H1 (cell line): ENCODE measurements at regions not wholly inside any gene's neighbourhood (a gene's known extent, or its start where the extent isn't known, plus 50 kb on each side); places are given as distances from the start of the nearest gene placed in this dataset.

Experiments used
- ASH2L ChIP-seq: fragments of 200-600, 300-600 bp; sonication (generic); IDR thresholded peaks from one replicate; pipeline ENCODE4 v1.7.1; 2017; ENCODE audit warnings: low read length
- BACH1 ChIP-seq: IDR thresholded peaks from 2 replicates; pipeline ENCODE4 v1.6.1; 2012; ENCODE audit warnings: low read length, improper control_type of control experiment
- CBX8 ChIP-seq: fragments of 300-800, 300-1000 bp; sonication (generic); IDR thresholded peaks from 2 replicates; pipeline ENCODE4 v1.7.1; 2016; ENCODE audit warnings: low read depth, low read length, borderline replicate concordance
- CHD2 ChIP-seq: IDR thresholded peaks from 2 replicates; pipeline ENCODE4 v1.6.1; 2012; ENCODE audit warnings: low read length, improper control_type of control experiment
- CREB1 ChIP-seq: IDR thresholded peaks from 2 replicates; pipeline ENCODE4 v1.6.1; 2012; ENCODE audit warnings: inconsistent platforms
- FOSL1 ChIP-seq: IDR thresholded peaks from 2 replicates; pipeline ENCODE4 v1.6.1; 2011; ENCODE audit warnings: mild to moderate bottlenecking, low read depth, low read length, moderate library complexity; ENCODE audit not compliant: insufficient read depth
- GTF2F1 ChIP-seq: IDR thresholded peaks from 2 replicates; pipeline ENCODE4 v1.6.1; 2012; ENCODE audit warnings: low read depth, low read length, improper control_type of control experiment, borderline replicate concordance
- JUN ChIP-seq: IDR thresholded peaks from 2 replicates; pipeline ENCODE4 v1.6.1; 2011; ENCODE audit warnings: low read depth, mild to moderate bottlenecking, improper control_type of control experiment, low read length
- KDM1A ChIP-seq: fragments of 200-600, 300-600 bp; sonication (generic); IDR thresholded peaks from 2 replicates; pipeline ENCODE4 v1.7.1; 2016; ENCODE audit warnings: mild to moderate bottlenecking, low read length, borderline replicate concordance
- KDM4A ChIP-seq: IDR thresholded peaks from one replicate; pipeline ENCODE4 v1.7.1; 2012; ENCODE audit warnings: low read depth, mild to moderate bottlenecking, moderate library complexity, low read length, inconsistent platforms; ENCODE audit not compliant: severe bottlenecking
- MAFK ChIP-seq: IDR thresholded peaks from 2 replicates; pipeline ENCODE4 v1.6.1; 2012; ENCODE audit warnings: low read depth, mild to moderate bottlenecking, improper control_type of control experiment, low read length
- PHF8 ChIP-seq: fragments of 200-600 bp; sonication (generic); conservative IDR thresholded peaks from 2 replicates; pipeline ENCODE4 v1.7.1; 2012; ENCODE audit warnings: low read depth, mild to moderate bottlenecking, inconsistent platforms, low read length, moderate library complexity
- POU5F1 ChIP-seq: IDR thresholded peaks from 2 replicates; pipeline ENCODE4 v1.6.1; 2011; ENCODE audit warnings: low read depth, mild to moderate bottlenecking, low read length, moderate library complexity
- RAD21 ChIP-seq, 2 experiments: IDR thresholded peaks in 1 of 2; conservative IDR thresholded peaks in 1 of 2; 2 replicates each; pipeline ENCODE4 v1.6.1; 2011; ENCODE audit warnings: low read depth in 2 of 2, low read length in 2 of 2, improper control_type of control experiment in 1 of 2, inconsistent platforms in 1 of 2, mild to moderate bottlenecking in 1 of 2, moderate library complexity in 1 of 2
- RBBP5 ChIP-seq: IDR thresholded peaks from 2 replicates; pipeline ENCODE4 v1.7.1; 2012; ENCODE audit warnings: low read depth, mild to moderate bottlenecking, inconsistent platforms, low read length, moderate library complexity, borderline replicate concordance
- SAP30 ChIP-seq: fragments of 300-600 bp; sonication (generic); IDR thresholded peaks from 2 replicates; pipeline ENCODE4 v1.7.1; 2012; ENCODE audit warnings: low read length, moderate library complexity, mild to moderate bottlenecking, inconsistent platforms; ENCODE audit not compliant: insufficient read depth, insufficient replicate concordance
- SIN3A ChIP-seq, 2 experiments: IDR thresholded peaks in 1 of 2; conservative IDR thresholded peaks in 1 of 2; 2 replicates each; pipeline ENCODE4 v1.6.1; 2011 to 2012; ENCODE audit warnings: low read length in 2 of 2, improper control_type of control experiment in 1 of 2, low read depth in 1 of 2, mild to moderate bottlenecking in 1 of 2
- SIRT6 ChIP-seq: IDR thresholded peaks from one replicate; pipeline ENCODE4 v1.7.1; 2012; ENCODE audit warnings: low read length, inconsistent platforms
- TAF1 ChIP-seq: IDR thresholded peaks from 2 replicates; pipeline ENCODE4 v1.6.1; 2011; ENCODE audit warnings: mild to moderate bottlenecking, low read depth, low read length
- TAF7 ChIP-seq: optimal IDR thresholded peaks from 2 replicates; pipeline ENCODE3; 2011; ENCODE audit warnings: low read depth, mild to moderate bottlenecking, inconsistent platforms, low read length, moderate library complexity, borderline replicate concordance
- TBP ChIP-seq: IDR thresholded peaks from 2 replicates; pipeline ENCODE4 v1.6.1; 2011; ENCODE audit warnings: low read depth, low read length, improper control_type of control experiment
- TEAD4 ChIP-seq: IDR thresholded peaks from 2 replicates; pipeline ENCODE4 v1.6.1; 2012; ENCODE audit warnings: low read depth, low read length, inconsistent platforms, mixed read lengths
- USF2 ChIP-seq: IDR thresholded peaks from 2 replicates; pipeline ENCODE4 v1.6.1; 2011; ENCODE audit warnings: low read length, improper control_type of control experiment
- YY1 ChIP-seq: IDR thresholded peaks from 2 replicates; pipeline ENCODE4 v1.6.1; 2011; ENCODE audit warnings: low read depth, mild to moderate bottlenecking, low read length

GRCh38 chr16:5615868-5616642 lies 518.5 kb upstream of the EEF2KMT start (continued):
- no peak for TF ChIP-seq CBX8
- no peak for TF ChIP-seq BACH1
- no peak for TF ChIP-seq FOSL1
- peak; percentile 91 to 92 for TF ChIP-seq RAD21 (IDR thresholded peaks at IDR 0.05 in 1 of 2, conservative IDR thresholded peaks at IDR 0.05 in 1 of 2; ENCODE audit: low read depth in 2 of 2, low read length in 2 of 2)
- no peak for TF ChIP-seq POU5F1
- TF ChIP-seq USF2: no peak
- 0 out of 2 replicates have a peak, but pooled peaks have one; percentile 37 for TF ChIP-seq GTF2F1
- TF ChIP-seq KDM1A: no peak
- peak; percentile 38 for TF ChIP-seq KDM4A
- TF ChIP-seq SIN3A (conservative IDR thresholded peaks at IDR 0.05 in 1 of 2, IDR thresholded peaks at IDR 0.05 in 1 of 2; ENCODE audit: low read depth in 1 of 2, low read length in 2 of 2): no peak
- no peak for TF ChIP-seq TAF7
- no peak for TF ChIP-seq JUN
- no peak for TF ChIP-seq TAF1
- no peak for TF ChIP-seq SIRT6
- TF ChIP-seq YY1: 0 out of 2 replicates have a peak, but pooled peaks have one; percentile 12
- 0 out of 2 replicates have a peak, but pooled peaks have one; percentile 13 for TF ChIP-seq TBP
- TF ChIP-seq CREB1: no peak
- peak; percentile 83 for TF ChIP-seq ASH2L
- TF ChIP-seq CHD2: no peak
- TF ChIP-seq MAFK: no peak
- TF ChIP-seq RBBP5: 0 out of 2 replicates have a peak, but pooled peaks have one; percentile 55
- no peak for TF ChIP-seq SAP30
- TF ChIP-seq TEAD4: no peak
- TF ChIP-seq PHF8: no peak
